ENCODE measurements at regions not wholly inside any gene's neighbourhood (a gene's known extent, or its start where the extent isn't known, plus 50 kb on each side); places are given as distances from the start of the nearest gene placed in this dataset.

DNA sequence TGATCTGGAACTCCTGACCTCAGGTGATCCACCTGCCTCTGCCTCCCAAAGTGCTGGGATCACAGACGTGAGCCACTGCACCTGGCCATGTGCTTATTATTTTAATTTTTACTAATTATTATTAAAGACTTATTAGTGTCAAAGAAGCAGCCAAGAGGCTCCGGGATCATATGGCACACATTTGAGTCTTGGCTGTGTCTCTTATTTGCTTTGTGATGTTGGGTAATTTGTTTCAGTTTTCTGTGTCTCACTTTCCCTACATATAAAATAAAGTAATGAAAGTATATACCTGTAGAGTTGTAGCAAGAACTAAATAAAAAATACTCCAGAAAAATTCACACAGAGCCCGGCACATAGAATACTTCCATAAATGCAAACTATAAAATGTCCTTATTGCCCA is 238.0 kb upstream of the TBL1XR1 start:
- H4K20me1 ChIP-seq (ENCODE audit: insufficient read depth, low read length, poor library complexity, severe bottlenecking) = no peaks in the 10 kb centered on the region
- no peaks in the 10 kb centered on the region for H3K9me3 ChIP-seq (ENCODE audit: insufficient read depth, low read depth, low read length)
- H3K9ac ChIP-seq (ENCODE audit: low read depth, low read length, poor library complexity, severe bottlenecking) = no peak overlapping the region
- no peak overlapping the region for H2AFZ ChIP-seq (ENCODE audit: low read length)
- no peak overlapping the region for H3K4me2 ChIP-seq (ENCODE audit: low read depth, low read length, poor library complexity, severe bottlenecking)
- no peaks in the 10 kb centered on the region for H3K36me3 ChIP-seq (ENCODE audit: insufficient read depth, low read length)
- H3K79me2 ChIP-seq (ENCODE audit: insufficient read depth, low read length) = no peaks in the 10 kb centered on the region
- peaks cover 12% of the 10 kb centered on the region for H3K4me1 ChIP-seq (ENCODE audit: insufficient read depth, low read length, poor library complexity, severe bottlenecking)
- no peaks in the 10 kb centered on the region for H3K9me2 ChIP-seq (replicated peaks; ENCODE audit: low read depth, low read length)
- no peak for TF ChIP-seq EZH2phosphoT487 (IDR thresholded peaks at IDR 0.05; ENCODE audit: borderline replicate concordance)
- TF ChIP-seq, protein P1, sequence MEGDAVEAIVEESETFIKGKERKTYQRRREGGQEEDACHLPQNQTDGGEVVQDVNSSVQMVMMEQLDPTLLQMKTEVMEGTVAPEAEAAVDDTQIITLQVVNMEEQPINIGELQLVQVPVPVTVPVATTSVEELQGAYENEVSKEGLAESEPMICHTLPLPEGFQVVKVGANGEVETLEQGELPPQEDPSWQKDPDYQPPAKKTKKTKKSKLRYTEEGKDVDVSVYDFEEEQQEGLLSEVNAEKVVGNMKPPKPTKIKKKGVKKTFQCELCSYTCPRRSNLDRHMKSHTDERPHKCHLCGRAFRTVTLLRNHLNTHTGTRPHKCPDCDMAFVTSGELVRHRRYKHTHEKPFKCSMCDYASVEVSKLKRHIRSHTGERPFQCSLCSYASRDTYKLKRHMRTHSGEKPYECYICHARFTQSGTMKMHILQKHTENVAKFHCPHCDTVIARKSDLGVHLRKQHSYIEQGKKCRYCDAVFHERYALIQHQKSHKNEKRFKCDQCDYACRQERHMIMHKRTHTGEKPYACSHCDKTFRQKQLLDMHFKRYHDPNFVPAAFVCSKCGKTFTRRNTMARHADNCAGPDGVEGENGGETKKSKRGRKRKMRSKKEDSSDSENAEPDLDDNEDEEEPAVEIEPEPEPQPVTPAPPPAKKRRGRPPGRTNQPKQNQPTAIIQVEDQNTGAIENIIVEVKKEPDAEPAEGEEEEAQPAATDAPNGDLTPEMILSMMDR (conservative IDR thresholded peaks at IDR 0.05; ENCODE audit: low read length) = no peak
- H3K4me3 ChIP-seq (ENCODE audit: low read length, poor library complexity, severe bottlenecking) = no peak overlapping the region
- H3K27me3 ChIP-seq (ENCODE audit: insufficient read depth, low read length, poor library complexity, severe bottlenecking) = no peaks in the 10 kb centered on the region
- H3F3A ChIP-seq (ENCODE audit: low read depth) = no peaks in the 10 kb centered on the region

DNA sequence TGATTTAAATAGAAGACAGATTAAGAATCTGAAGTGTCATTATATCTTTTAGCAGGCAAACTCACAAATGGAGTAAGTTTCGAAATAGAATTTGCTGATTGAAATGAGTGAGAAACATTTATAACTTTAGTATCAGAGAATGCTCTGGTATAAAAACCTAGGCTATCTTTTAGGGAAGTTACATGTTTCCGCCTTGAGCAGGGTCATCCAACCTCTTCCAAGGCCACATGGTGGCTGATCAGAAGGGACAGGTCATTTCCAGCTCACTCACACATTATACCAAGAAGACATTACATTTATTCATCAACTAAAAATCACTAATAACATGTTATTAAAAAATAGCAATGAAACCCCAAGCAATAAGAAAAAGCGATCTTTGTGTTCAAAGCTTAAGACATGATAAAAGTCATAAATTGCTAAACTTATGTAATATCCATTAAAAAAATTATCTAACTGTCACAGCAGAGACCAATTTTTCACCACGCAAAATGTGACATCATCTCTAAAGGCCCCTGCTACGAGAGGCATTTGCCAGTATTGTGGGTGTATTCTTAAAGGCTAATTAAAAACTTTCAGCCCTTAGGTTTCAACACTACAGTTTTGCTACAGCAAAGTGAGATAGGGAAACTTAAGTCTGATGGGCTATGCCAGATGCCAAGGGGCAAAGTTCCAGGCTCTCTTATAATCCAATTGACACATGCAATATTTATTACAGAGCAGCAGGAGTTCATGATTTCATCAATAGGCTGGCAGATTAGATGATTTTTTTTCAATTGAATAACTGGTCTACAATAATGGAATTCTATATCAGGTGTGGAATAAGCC is 240.4 kb upstream of the TBL1XR1 start:
- Histone ChIP-seq H3K79me2 (ENCODE audit: insufficient read depth, low read length) (no peaks in the 10 kb centered on the region), H3K27me3 (ENCODE audit: insufficient read depth, low read length, poor library complexity, severe bottlenecking) (no peaks in the 10 kb centered on the region), H3K4me1 (ENCODE audit: insufficient read depth, low read length, poor library complexity, severe bottlenecking) (peaks cover 7% of the 10 kb centered on the region), H3K9me3 (ENCODE audit: insufficient read depth, low read depth, low read length) (no peaks in the 10 kb centered on the region), H3K9ac (ENCODE audit: low read depth, low read length, poor library complexity, severe bottlenecking) (no peak overlapping the region), H4K20me1 (ENCODE audit: insufficient read depth, low read length, poor library complexity, severe bottlenecking) (no peaks in the 10 kb centered on the region), H3K9me2 (replicated peaks; ENCODE audit: low read depth, low read length) (no peaks in the 10 kb centered on the region), H2AFZ (ENCODE audit: low read length) (no peak overlapping the region; the same call in 1 of the 2 replicates), H3K4me2 (ENCODE audit: low read depth, low read length, poor library complexity, severe bottlenecking) (no peak overlapping the region), H3F3A (ENCODE audit: low read depth) (no peaks in the 10 kb centered on the region), H3K36me3 (ENCODE audit: insufficient read depth, low read length) (no peaks in the 10 kb centered on the region), H3K4me3 (ENCODE audit: low read length, poor library complexity, severe bottlenecking) (no peak overlapping the region)
- TF ChIP-seq, protein P1 (conservative IDR thresholded peaks at IDR 0.05; ENCODE audit: low read length) = no peak

DNA sequence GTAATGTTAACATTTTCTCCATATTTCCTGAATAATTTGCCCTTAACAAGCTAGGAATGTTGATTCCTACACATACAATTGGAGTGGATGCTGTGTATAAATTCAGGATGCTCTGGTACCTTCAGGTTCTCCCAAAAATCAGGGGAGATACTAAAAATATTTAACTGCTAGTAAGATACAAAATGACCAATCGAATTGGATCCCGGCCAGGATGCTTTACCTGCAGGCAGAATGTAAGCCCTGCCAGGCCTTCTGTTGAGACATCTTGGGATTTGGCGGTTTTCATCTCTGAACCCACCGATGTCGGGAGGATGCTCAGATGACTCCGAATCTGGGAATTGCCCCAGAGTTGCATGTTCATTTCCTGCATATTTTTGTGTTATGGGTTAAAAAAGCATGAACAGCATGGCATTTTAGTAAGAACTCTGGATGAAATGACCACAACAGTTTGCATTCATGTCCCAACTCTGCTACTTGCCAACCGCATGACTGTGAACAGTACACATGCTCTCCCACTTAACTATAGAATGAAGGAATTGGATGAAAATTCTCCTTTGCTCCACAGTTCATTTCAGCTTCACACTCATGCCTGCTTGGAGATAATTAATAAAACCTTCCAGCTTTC is 241.4 kb upstream of the TBL1XR1 start:
- Histone ChIP-seq H3K79me2 (ENCODE audit: insufficient read depth, low read length) (no peaks in the 10 kb centered on the region), H3K36me3 (ENCODE audit: insufficient read depth, low read length) (no peaks in the 10 kb centered on the region), H3K9ac (ENCODE audit: low read depth, low read length, poor library complexity, severe bottlenecking) (no peak overlapping the region), H3K4me2 (ENCODE audit: low read depth, low read length, poor library complexity, severe bottlenecking) (no peak overlapping the region), H3K27me3 (ENCODE audit: insufficient read depth, low read length, poor library complexity, severe bottlenecking) (no peaks in the 10 kb centered on the region), H3K4me3 (ENCODE audit: low read length, poor library complexity, severe bottlenecking) (no peak overlapping the region), H3K9me2 (replicated peaks; ENCODE audit: low read depth, low read length) (no peaks in the 10 kb centered on the region), H3K4me1 (ENCODE audit: insufficient read depth, low read length, poor library complexity, severe bottlenecking) (peaks cover 7% of the 10 kb centered on the region), H3F3A (ENCODE audit: low read depth) (no peaks in the 10 kb centered on the region), H4K20me1 (ENCODE audit: insufficient read depth, low read length, poor library complexity, severe bottlenecking) (no peaks in the 10 kb centered on the region), H2AFZ (ENCODE audit: low read length) (no peak overlapping the region), H3K9me3 (ENCODE audit: insufficient read depth, low read depth, low read length) (no peaks in the 10 kb centered on the region)
- no peak for TF ChIP-seq EZH2phosphoT487 (IDR thresholded peaks at IDR 0.05; ENCODE audit: borderline replicate concordance)
- TF ChIP-seq, protein P1 (conservative IDR thresholded peaks at IDR 0.05; ENCODE audit: low read length) = no peak

Measured in Loucy (cell line).